ENCODE measurements at regions not wholly inside any gene's neighbourhood (a gene's known extent, or its start where the extent isn't known, plus 50 kb on each side); places are given as distances from the start of the nearest gene placed in this dataset.

DNA sequence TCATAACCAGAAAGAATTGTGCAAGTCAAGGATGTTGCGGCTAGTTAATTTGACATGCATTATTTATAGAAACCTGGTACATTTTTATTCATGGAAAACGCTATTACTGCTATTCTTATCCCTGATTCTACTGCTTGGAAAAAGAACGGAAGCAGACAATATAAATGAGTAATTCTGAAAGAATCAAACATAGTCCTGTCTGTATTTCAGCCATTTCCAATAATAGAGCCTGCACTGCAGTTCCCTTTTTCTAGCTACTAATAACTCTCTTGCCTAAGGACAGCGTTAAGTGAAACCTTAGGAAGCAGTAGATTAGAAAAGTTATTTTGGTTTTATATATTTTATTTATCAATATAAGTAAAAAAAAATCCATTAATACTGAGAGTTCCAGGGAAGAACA lies 414.9 kb downstream of the CYLC2 start:
- no peak for TF ChIP-seq POLR2A (IDR thresholded peaks at IDR 0.05)
- TF ChIP-seq, protein P1, sequence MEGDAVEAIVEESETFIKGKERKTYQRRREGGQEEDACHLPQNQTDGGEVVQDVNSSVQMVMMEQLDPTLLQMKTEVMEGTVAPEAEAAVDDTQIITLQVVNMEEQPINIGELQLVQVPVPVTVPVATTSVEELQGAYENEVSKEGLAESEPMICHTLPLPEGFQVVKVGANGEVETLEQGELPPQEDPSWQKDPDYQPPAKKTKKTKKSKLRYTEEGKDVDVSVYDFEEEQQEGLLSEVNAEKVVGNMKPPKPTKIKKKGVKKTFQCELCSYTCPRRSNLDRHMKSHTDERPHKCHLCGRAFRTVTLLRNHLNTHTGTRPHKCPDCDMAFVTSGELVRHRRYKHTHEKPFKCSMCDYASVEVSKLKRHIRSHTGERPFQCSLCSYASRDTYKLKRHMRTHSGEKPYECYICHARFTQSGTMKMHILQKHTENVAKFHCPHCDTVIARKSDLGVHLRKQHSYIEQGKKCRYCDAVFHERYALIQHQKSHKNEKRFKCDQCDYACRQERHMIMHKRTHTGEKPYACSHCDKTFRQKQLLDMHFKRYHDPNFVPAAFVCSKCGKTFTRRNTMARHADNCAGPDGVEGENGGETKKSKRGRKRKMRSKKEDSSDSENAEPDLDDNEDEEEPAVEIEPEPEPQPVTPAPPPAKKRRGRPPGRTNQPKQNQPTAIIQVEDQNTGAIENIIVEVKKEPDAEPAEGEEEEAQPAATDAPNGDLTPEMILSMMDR (IDR thresholded peaks at IDR 0.05), result no peak
- no peak for TF ChIP-seq EP300 (IDR thresholded peaks at IDR 0.05)
- no peak for TF ChIP-seq POLR2AphosphoS5 (IDR thresholded peaks at IDR 0.05)

All from stomach (tissue), 4 donors.